GM18505 (cell line): ENCODE measurements at regions not wholly inside any gene's neighbourhood (a gene's known extent, or its start where the extent isn't known, plus 50 kb on each side); places are given as distances from the start of the nearest gene placed in this dataset.

ENCODE experiments used
- ATAC-seq: cut with Tn5 transposase; IDR thresholded peaks from one replicate; pipeline ENCODE4 v1.9.1; 2021; ENCODE audit not compliant: unreplicated experiment
- POLR2A ChIP-seq: IDR thresholded peaks from 4 replicates; pipeline ENCODE4 v1.6.1; 2011; ENCODE audit warnings: borderline replicate concordance; ENCODE audit not compliant: insufficient read depth, insufficient read length; ENCODE audit errors: extremely low read depth

DNA sequence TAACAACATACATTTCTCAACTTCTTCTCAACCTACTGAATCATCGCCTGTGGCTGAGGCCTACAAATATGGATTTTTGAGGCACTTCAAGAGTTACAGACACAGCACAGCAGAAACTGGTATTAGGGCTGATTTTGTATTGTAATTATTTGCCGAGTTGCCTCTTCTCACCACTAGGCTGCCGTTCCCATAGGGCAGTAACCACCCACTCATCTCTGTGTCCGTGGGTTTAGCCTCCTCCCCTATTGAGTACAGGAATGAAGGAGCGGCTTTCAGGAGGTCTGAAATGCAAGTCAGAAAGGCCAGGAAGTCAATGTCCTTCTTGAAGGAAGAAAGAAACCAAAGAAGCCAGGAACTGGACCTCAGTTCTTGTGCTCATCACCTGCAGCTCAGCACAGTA, 220.8 kb downstream of the MTHFS start:
- no peak for TF ChIP-seq POLR2A
- no peak for ATAC-seq

DNA sequence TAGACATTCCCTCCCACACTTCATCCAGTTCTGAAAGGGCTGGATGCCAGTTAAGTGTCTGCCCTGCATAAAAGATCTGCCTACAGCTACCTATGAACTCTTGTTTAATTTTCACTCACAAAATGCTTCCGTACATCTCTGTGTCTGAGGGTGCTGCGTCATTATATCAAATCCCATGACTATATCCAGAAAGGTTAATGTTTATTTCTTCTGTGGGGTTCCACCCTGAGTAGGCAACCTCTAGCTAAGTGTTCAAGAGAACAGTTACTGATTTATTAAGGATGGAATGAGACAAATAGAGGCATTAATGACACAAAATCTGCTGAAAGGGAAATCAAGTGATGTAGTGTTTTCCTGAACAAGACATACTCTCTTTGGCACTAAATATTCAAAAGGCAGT, 220.2 kb downstream of the MTHFS start:
- ATAC-seq: no peak
- TF ChIP-seq POLR2A: no peak

DNA sequence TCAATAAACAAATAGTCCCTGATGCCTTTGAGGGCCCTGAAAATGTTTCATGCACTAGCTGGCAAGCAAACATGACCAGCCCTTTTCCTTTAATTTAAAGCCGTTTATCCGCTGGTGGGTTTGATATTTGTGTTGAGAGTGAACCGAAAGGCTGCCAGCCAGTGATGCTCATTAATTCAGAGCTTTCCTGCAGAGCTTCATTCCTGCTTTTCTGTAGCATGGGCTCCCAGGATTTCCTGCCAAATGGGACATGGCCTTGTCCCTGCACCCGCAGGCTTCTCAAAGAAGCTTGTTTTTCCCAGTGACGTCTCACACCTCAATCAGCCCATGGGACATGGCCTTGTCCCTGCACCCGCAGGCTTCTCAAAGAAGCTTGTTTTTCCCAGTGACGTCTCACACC, 219.6 kb downstream of the MTHFS start:
- ATAC-seq: no peak

DNA sequence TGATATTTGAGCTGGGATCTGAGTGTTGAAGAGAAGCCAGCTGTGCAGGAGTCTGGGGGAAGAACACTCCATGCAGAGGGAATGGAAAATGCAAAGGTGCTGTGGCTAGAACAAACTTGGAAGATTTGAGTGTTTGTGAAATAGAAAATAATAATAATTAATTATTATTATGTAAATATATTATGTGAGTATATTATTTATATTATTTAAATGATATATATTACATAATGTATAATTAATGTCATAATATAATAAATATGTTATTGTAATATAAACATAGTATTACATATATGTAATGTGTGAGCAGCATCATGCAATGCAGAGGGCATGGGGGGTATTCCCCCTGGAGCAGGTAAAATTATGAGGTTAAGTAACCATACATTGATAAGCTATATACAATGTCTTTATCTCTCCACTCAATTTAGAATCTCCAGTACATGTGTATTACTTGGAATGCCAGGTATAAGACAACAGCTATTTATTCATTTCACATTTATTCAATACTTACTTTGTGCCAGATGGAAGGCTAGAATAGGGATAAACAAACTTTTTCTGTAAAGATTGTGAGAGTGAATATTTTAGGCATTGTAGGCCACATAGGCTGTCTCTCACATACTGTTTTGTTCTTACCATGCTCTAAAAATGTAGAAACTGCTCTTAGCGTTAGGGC, 218.6 kb downstream of the MTHFS start:
- no peak for TF ChIP-seq POLR2A
- ATAC-seq: no peak

More for the DNA sequence above, 219.6 kb downstream of the MTHFS start:
- no peak for TF ChIP-seq POLR2A

DNA sequence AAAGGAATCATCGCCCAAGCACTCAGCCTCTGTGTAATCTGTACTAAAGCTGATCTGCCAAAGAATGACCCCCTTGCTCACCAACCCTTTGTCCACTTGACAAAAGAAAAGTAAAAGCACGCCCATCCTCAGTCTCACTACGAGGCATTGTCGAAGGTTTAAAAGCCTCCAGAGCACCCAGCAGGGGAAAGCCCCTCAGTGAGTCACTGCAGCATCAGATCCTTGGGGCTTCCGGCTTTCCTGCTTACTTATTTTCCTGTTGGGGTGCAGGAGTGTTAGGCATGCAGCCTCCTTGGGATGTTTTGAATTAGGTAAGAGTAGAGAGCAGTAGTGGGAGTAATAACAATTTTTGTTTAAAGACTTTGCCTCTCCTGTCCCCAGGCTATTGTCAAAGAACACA, 216.1 kb downstream of the MTHFS start:
- ATAC-seq: no peak
- TF ChIP-seq POLR2A: no peak

DNA sequence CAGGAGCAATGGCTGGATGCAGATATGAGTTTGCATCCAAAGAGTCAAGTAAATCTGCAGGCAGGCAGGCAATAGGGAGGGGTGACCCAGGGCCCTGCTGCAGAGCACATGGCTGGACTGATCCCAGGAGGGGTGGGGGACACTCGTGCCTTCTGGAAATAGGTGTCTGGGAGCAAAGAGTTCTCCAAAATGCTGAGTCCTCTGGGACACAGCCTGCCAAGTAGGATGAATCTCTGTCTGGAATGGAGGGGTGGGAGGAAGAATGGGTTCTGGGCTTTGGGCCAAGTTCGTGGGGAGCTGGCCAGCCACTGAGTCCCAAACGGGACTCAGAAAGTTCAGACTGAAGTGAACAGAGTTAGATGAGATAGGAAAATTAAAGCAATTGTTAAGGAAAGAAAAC, 214.5 kb downstream of the MTHFS start:
- TF ChIP-seq POLR2A: no peak
- no peak for ATAC-seq

DNA sequence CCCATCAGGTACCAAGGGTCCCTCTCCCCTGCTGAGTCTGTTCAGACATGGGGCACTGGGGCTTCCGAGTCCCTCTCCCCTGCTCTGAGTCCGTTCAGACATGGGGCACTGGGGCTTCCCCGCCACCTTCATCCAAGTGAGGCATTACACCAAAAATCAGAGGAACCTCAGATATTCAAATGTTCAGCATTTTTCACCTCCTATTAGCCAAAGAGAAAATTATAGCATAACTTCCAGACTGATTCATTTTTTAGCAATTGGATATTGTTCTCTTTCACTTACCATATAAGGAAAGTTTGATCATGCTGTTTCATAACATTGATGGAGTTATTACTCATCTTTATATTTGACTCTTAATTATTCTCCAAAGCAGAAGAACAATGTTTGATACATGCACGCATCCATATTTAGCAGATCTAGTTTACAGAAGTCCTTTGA, 213.9 kb downstream of the MTHFS start:
- no peak for TF ChIP-seq POLR2A
- ATAC-seq: no peak

DNA sequence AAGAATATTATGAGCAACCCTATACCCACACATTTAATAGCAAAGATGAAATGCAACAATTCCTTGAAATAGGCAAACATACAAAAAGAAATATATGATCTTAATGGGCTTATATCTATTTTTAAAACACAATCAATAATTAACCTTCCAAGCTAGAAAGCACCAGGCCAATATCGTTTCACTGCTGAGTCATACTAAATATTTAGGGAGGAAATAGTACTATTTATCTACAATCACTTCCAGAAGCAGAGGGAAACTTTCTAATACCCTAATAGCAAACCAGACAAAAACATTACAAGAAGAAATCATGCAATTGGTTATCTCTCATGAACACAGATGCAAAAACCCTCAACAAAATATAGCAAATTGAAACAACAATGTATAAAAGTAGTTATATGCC, 207.8 kb downstream of the MTHFS start:
- TF ChIP-seq POLR2A: no peak
- ATAC-seq: no peak

DNA sequence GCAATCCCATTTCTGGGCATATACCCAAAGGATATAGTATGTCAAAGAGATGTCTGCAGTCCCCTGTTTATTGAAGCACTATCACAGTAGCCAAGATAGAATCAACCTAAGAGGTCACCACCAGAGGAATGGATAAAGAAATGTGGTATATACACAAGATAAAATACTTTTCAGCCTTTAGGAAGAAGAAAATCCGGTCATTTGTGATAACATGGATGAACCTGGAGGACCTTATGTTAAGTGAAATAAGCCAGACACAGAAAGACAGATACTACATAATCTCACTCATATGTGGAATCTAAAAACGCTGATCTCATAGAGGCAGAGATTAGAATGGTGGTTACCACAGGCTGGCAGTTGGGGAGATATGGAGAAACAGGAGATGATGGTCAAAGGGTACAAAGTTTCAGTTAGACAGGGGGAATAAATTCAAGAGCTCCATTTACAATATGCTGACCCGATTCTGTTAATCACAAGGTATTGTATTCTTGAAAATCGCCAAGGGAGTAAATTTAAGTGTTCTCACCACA, 195.8 kb downstream of the MTHFS start:
- ATAC-seq: no peak
- TF ChIP-seq POLR2A: no peak

DNA sequence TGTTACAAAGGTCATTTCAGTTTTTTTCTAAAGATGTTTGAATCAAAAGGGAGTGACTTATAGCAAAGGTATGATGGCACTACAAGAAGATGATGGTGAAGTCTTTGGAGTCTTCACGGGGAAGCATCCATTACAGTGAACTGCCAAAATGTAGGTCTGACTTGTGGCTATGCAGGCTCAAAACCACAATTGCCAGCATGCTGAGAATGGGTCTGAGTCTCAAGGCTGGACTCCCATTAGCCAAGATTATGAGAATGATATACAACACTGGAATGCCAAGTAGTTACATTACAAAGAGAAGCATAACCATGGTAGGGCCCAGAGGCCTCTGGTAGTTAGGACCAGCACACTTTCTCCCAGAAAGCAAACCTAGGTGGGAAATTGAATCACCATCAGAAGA, 194.2 kb downstream of the MTHFS start:
- ATAC-seq: no peak
- no peak for TF ChIP-seq POLR2A

DNA sequence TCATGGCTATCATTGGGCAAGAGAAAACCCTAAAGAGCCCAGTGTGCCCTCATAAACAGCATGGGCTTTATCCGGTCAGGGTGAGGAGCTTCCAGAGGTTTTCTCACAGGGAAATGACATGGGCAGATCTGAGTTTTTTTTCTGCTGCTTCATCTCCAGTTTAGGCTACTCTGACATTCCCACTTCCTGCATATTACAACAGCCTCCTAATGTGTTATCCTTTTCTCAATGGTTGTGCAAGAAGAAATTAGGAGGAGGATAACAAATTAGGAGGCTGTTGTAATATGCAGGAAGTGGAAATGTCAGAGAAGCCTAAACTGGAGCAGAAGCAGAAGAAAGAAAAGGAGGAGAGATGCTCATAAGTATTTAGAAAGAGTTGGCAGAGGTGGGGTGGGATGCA, 175.6 kb downstream of the MTHFS start:
- ATAC-seq: no peak
- TF ChIP-seq POLR2A: no peak

DNA sequence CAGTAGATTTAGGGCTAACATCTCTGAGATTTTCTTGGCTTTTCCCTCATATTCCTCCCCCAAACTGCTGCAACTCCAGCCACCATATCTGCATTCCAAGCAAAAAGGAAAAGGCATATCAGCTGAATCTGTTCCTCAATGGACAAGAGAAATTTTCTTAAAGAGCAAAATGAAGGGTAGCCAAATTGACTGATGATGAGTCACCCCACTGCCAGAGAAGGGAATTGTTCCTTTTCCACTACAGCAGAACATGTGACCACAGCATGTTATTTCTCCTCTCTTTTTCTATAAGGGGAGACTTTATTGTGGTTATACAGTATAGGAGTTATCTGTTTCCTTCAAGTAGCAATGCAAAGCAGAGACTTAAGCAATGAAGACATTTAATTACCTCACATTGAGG, 172.5 kb downstream of the MTHFS start:
- TF ChIP-seq POLR2A: no peak
- ATAC-seq: no peak

DNA sequence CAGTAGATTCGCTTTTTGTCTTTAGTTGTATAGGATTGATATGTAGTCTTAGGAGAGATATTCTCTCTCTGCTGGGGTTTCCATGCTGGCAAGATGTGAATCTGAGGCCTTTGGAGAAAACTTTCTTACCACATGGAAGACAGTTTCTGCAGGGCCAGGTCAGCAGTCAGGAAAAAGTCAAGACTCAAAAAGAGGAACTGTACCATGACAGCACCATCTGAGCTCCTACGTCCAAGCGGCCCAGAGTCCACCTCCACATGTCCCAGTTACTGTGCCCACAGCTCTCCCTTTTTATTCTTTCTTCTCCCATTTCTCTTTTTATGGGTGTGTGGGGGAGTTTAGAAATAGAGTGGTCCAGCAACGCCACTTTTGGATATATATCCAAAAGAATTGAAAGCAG, 172.0 kb downstream of the MTHFS start:
- TF ChIP-seq POLR2A: no peak
- no peak for ATAC-seq

DNA sequence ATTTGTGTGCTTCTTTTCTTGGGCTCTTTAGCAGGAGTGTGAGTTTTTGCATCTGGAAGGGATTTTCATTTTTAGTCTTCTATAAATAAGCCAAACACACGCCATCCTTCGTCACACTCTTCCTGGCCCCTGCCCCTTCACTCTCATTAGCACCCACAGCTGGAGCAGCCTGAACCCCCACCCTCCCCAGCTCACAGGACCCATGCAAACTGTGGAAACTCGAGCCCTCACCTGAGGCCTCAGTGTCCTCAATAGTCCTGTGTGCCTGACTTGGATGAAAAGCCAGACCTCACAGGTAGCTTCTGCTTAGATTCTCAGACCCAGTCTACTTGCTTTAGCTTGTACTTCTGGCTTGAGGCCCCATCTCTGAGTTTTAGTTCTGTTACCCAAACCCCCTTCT, 167.9 kb downstream of the MTHFS start:
- no peak for TF ChIP-seq POLR2A
- no peak for ATAC-seq
